ENCODE measurements at regions not wholly inside any gene's neighbourhood (a gene's known extent, or its start where the extent isn't known, plus 50 kb on each side); places are given as distances from the start of the nearest gene placed in this dataset.

DNA sequence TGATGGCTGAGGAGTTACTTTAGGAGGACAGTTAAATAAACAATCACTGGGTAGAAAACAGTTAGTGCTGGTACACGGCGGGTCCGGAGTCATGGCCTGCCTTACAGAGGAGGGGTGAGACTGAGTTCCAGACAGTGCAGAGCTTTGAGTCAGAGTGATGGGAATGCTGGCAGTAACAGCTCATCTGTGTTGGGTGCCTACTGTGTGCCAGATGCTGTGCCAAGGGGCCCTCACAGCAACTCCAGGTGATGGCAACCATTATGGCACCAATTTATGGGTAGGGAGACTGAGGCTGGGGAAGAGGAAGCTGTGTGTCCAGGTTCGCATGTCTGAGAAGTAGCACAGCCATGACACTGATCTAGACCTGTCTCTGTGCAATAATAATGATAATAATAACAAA, 132.6 kb downstream of the CEBPB start:
- no peak overlapping the region for H3K27ac Mint-ChIP-seq
- peaks cover 0 to 11% of the 10 kb centered on the region in 2 donors for H3K4me1 Mint-ChIP-seq
- TF ChIP-seq CTCF (IDR thresholded peaks at IDR 0.05): no peak
- H3K4me3 ChIP-seq (ENCODE audit: low read length): no peak overlapping the region
- no peaks in the 10 kb centered on the region for H3K4me1 ChIP-seq (ENCODE audit: control insufficient read depth, insufficient read depth, low read length)
- DNase-seq (no peak), ATAC-seq (no peak)
- no peak overlapping the region for H3K4me3 Mint-ChIP-seq
- no peaks in the 10 kb centered on the region for H3K36me3 Mint-ChIP-seq
- no peaks in the 10 kb centered on the region for H3K36me3 ChIP-seq (ENCODE audit: control insufficient read depth, insufficient read depth, low read length)
- H3K27me3 ChIP-seq (ENCODE audit: control insufficient read depth, insufficient read depth, low read length): no peaks in the 10 kb centered on the region
- H3K9me3 ChIP-seq (ENCODE audit: control insufficient read depth, insufficient read depth, low read length): no peaks in the 10 kb centered on the region
- no peak overlapping the region for H3K27ac ChIP-seq (ENCODE audit: low read length)
- intact Hi-C loops (cut with micrococcal nuclease): no loop called here
- H3K27me3 Mint-ChIP-seq (ENCODE audit: low read depth in 2 of 2): peaks cover 34 to 52% of the 10 kb centered on the region in 2 donors
- H3K9me3 Mint-ChIP-seq: no peaks in the 10 kb centered on the region
- 96% methylated on average over 3 of the region's 4 CpGs for WGBS (ENCODE audit: insufficient coverage)

DNA sequence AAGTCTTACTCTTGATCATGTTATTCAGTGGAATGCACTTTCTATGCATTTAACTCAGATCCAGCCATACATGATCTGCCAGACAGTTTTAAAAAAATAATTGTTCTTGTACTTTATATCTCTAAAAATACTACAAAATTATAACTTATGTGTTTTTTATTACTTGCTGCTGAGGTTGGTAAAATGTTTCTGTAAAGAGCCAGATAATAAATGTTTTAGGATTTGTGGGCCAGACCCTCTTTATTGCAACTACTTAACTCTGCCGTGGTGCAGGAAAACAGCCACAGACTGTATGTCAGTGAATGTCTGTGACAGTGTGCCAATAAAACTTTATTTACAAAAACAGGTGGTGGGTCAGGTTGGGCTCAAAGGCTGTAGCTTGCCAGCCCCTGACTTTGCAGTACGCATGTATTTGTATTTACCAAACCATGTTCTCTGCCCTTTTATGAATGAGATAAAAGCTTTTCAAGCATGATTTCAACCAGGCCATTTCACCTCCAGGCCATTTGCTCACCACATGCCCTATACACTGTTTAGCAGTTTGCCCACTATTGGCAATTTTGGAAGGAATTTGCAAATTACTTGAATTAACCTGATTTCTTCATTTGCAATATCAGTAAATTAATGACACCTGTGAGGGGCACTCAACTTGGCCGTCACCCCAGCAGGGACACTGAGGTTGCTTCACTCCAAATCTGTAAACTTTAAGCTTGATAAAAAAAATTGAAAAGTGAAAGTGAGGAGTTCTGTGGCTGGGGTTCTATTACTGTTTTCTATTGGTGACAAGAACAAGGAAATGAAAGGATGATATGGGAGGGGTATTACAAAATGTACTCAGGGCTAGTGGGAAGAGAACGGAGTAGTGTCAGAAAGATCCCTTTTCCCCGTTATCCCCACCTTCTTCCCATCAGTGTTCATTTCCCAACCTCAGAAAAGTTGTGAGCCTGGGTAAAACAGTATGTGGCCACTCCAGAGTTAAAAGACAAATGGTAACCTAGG, 133.4 kb downstream of the CEBPB start:
- H3K4me1 Mint-ChIP-seq: peaks cover 0 to 11% of the 10 kb centered on the region in 2 donors
- H3K36me3 Mint-ChIP-seq: no peaks in the 10 kb centered on the region
- H3K9me3 ChIP-seq (ENCODE audit: control insufficient read depth, insufficient read depth, low read length): no peaks in the 10 kb centered on the region
- no peaks in the 10 kb centered on the region for H3K27me3 ChIP-seq (ENCODE audit: control insufficient read depth, insufficient read depth, low read length)
- WGBS (ENCODE audit: insufficient coverage): 86% methylated on average over 4 of the region's 5 CpGs
- H3K4me3 Mint-ChIP-seq: no peak overlapping the region
- H3K27ac Mint-ChIP-seq: no peak overlapping the region
- H3K4me1 ChIP-seq (ENCODE audit: control insufficient read depth, insufficient read depth, low read length): no peaks in the 10 kb centered on the region
- intact Hi-C loops (cut with micrococcal nuclease): loop anchor here (2.0 kb wide), 1 partner anchor 19 kb away; no protein-coding TSS in a partner anchor
- no peaks in the 10 kb centered on the region for H3K9me3 Mint-ChIP-seq
- ATAC-seq: no peak
- no peak for TF ChIP-seq CTCF (IDR thresholded peaks at IDR 0.05)
- peaks cover 28 to 44% of the 10 kb centered on the region in 2 donors for H3K27me3 Mint-ChIP-seq (ENCODE audit: low read depth in 2 of 2)
- no peak overlapping the region for H3K4me3 ChIP-seq (ENCODE audit: low read length)
- H3K27ac ChIP-seq (ENCODE audit: low read length): no peak overlapping the region
- no peak for DNase-seq
- no peaks in the 10 kb centered on the region for H3K36me3 ChIP-seq (ENCODE audit: control insufficient read depth, insufficient read depth, low read length)

DNA sequence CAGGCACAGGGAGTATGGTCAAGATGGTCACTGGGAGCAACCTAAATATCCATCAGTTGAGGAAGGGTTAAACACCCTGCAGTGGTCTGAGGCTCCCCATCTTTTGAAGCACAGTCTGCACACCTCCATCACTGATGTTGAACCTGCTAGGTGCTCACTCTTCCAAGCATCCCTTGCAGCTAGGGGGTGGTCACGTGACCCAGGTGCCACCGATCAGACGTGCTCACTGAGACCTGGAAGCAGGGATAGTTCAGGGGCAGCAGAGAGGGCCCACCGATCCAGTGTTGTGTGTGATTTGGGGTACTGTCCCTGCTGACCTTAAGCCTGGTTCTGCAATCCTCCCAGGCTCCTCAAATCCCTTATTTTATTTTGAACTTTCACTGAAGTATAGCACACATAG, 134.6 kb downstream of the CEBPB start:
- H3K27me3 ChIP-seq (ENCODE audit: control insufficient read depth, insufficient read depth, low read length): no peaks in the 10 kb centered on the region
- ATAC-seq: no peak
- H3K4me3 ChIP-seq (ENCODE audit: low read length): no peak overlapping the region
- H3K4me1 ChIP-seq (ENCODE audit: control insufficient read depth, insufficient read depth, low read length): no peaks in the 10 kb centered on the region
- H3K36me3 Mint-ChIP-seq: no peaks in the 10 kb centered on the region
- H3K4me1 Mint-ChIP-seq: peaks cover 0 to 17% of the 10 kb centered on the region in 2 donors
- DNase-seq: no peak
- intact Hi-C loops (cut with micrococcal nuclease): loop anchor here (2.0 kb wide), 1 partner anchor 18 kb away; no protein-coding TSS in a partner anchor
- no peak for TF ChIP-seq CTCF (IDR thresholded peaks at IDR 0.05)
- no peak overlapping the region for H3K27ac Mint-ChIP-seq
- peaks cover 0 to 4% of the 10 kb centered on the region in 2 donors for H3K9me3 Mint-ChIP-seq
- no peaks in the 10 kb centered on the region for H3K9me3 ChIP-seq (ENCODE audit: control insufficient read depth, insufficient read depth, low read length)
- WGBS (ENCODE audit: insufficient coverage): 89% methylated on average over 4 of the region's 4 CpGs
- H3K4me3 Mint-ChIP-seq: no peak overlapping the region
- no peaks in the 10 kb centered on the region for H3K36me3 ChIP-seq (ENCODE audit: control insufficient read depth, insufficient read depth, low read length)
- peaks cover 36 to 45% of the 10 kb centered on the region in 2 donors for H3K27me3 Mint-ChIP-seq (ENCODE audit: low read depth in 2 of 2)
- no peak overlapping the region for H3K27ac ChIP-seq (ENCODE audit: low read length)
